ENCODE measurements at regions not wholly inside any gene's neighbourhood (a gene's known extent, or its start where the extent isn't known, plus 50 kb on each side); places are given as distances from the start of the nearest gene placed in this dataset.

DNA sequence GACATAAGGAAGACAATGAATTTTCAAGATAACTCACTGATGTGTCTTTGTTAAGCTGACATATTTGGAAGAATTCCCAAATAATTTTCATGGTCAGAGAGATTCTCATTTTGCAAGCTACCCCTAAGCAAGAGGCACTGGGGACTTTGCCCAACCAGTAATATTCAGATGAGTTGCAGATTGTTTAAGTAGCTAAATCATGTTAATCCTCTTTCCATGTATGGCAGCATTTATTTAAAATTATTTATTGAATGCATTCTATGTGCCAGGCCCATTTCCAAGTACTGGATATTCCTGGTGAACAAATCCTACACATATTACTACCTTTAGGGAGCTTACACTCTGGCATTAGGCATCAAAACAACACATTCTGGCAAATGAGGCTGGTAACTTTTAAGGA, 56.5 kb upstream of the BACH1 start:
- Mint-ChIP-seq H3K36me3 (ENCODE audit: low read depth) (no peaks in the 10 kb centered on the region), H3K9me3 (no peaks in the 10 kb centered on the region), H3K27me3 (no peaks in the 10 kb centered on the region), H3K4me3 (no peak overlapping the region), H3K4me1 (peaks cover 20% of the 10 kb centered on the region), H3K27ac (no peak overlapping the region)
- TF ChIP-seq CTCF (IDR thresholded peaks at IDR 0.05): no peak
- DNase-seq (no peak), ATAC-seq (ENCODE audit: low read depth) (no peak)
- POLR2A ChIA-PET: no interaction called here
- CTCF ChIA-PET: no interaction called here
- intact Hi-C loops (cut with micrococcal nuclease): no loop called here

DNA sequence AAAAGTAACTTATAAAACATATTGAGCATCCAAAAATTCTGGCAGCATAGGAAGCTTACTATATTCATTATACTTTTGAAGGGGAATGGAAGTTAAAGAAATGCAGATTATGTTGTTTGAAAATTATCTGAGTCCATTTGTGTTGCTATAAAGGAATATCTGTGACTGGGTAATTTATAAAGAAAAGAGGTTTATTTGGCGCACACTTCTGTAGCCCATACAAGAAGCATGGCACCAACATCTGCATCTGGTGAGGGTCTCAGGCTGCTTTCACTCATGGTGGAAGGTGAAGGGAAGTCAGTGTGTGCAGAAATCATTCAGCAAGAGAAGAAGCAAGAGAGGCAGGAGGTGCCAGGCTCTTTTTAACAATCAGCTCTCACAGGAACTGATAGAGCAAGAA, 55.5 kb upstream of the BACH1 start:
- no peaks in the 10 kb centered on the region for H3K36me3 Mint-ChIP-seq (ENCODE audit: low read depth)
- H3K27me3 Mint-ChIP-seq: no peaks in the 10 kb centered on the region
- ChIA-PET CTCF (no interaction called here), POLR2A (no interaction called here)
- H3K27ac Mint-ChIP-seq: no peak overlapping the region
- DNase-seq: no peak
- H3K9me3 Mint-ChIP-seq: no peaks in the 10 kb centered on the region
- no peak for TF ChIP-seq CTCF (IDR thresholded peaks at IDR 0.05)
- peaks cover 13% of the 10 kb centered on the region for H3K4me1 Mint-ChIP-seq
- intact Hi-C loops (cut with micrococcal nuclease): no loop called here
- no peak overlapping the region for H3K4me3 Mint-ChIP-seq
- no peak for ATAC-seq (ENCODE audit: low read depth)

DNA sequence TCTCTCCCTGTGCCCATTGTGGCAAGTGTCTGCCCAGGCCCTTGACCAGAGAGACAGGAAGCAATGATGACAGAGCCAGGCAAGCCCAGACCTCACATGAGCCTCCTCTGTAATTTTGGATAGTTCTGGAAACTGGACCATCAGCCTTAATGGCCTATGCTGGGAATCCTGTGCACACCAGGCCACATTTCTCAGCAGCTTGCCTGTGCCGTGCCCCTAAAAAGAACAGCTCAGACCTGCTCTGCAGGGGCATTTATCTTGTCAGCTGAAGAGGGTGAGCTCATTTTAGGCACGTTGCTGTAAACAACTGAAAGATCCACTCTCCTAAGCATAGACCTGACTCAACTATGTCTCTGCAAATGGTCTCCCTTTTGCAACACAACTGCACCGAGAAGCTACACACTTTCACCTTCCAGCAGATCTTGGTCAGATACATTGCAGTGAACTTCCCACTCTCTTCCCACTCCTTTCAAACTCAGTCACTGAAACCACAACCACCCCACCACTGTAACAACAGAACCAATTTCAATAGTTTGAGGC, 53.5 kb upstream of the BACH1 start:
- ATAC-seq (ENCODE audit: low read depth) (no peak), DNase-seq (no peak)
- no peak for TF ChIP-seq CTCF (IDR thresholded peaks at IDR 0.05)
- Mint-ChIP-seq H3K36me3 (ENCODE audit: low read depth) (no peaks in the 10 kb centered on the region), H3K27me3 (no peaks in the 10 kb centered on the region), H3K27ac (no peak overlapping the region), H3K4me1 (peaks cover 6% of the 10 kb centered on the region), H3K4me3 (no peak overlapping the region), H3K9me3 (no peaks in the 10 kb centered on the region)
- intact Hi-C loops (cut with micrococcal nuclease): no loop called here
- CTCF ChIA-PET: interaction anchor here (0.7 to 1.1 kb wide), 2 partner anchors 12 to 131 kb away, joined by 3 read pairs; no protein-coding TSS in a partner anchor
- POLR2A ChIA-PET: interaction anchor here (0.6 to 1.7 kb wide), 2 partner anchors 55 to 70 kb away, joined by 4 to 9 read pairs; no protein-coding TSS in a partner anchor

DNA sequence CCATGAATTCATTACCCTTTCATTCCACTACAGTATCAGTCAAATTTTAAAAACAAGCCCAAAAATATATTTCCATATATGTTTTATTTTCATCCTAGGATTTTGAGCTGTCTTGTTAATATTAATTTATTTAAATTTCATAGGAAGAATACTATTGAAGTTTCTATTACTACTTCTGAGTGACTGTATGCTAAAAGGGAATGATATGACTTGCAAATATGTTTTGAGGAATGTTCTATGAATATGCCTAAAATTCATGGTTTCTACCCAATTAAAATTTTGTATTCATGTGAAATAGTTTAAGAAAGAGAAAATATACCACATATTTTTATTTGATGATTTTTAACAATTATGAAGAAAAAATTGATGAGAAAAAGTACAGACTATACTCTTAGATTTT, 52.9 kb upstream of the BACH1 start:
- intact Hi-C loops (cut with micrococcal nuclease): no loop called here
- H3K9me3 Mint-ChIP-seq: no peaks in the 10 kb centered on the region
- peaks cover 6% of the 10 kb centered on the region for H3K4me1 Mint-ChIP-seq
- ATAC-seq (ENCODE audit: low read depth) (no peak), DNase-seq (no peak)
- POLR2A ChIA-PET: interaction anchor here (1.7 kb wide), 1 partner anchor 54 kb away, joined by 9 read pairs; no protein-coding TSS in a partner anchor
- CTCF ChIA-PET: interaction anchor here (0.7 to 1.1 kb wide), 2 partner anchors 12 to 131 kb away, joined by 3 read pairs; no protein-coding TSS in a partner anchor
- H3K27me3 Mint-ChIP-seq: no peaks in the 10 kb centered on the region
- TF ChIP-seq CTCF (IDR thresholded peaks at IDR 0.05): no peak
- no peak overlapping the region for H3K4me3 Mint-ChIP-seq
- no peak overlapping the region for H3K27ac Mint-ChIP-seq
- H3K36me3 Mint-ChIP-seq (ENCODE audit: low read depth): no peaks in the 10 kb centered on the region

DNA sequence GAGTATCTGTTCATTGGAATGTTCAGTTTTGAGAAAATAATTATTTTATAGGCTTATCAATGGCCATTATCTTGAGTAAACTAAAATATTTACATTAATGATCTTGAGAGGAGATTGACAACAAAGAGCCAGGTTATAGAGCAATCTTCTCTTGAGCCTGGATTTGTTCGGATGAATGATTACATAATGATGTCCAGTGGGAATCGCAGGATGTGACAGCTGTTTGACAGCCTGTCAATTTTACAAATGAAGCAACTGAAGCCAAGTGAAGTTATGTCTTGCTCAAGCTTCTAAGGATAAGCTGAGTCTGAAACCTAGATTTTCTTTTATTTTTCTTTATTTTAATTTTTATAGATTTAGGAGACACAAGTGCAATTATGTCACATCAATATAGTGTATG, 52.1 kb upstream of the BACH1 start:
- DNase-seq: no peak
- no peak overlapping the region for H3K27ac Mint-ChIP-seq
- ATAC-seq (ENCODE audit: low read depth): no peak
- intact Hi-C loops (cut with micrococcal nuclease): no loop called here
- TF ChIP-seq CTCF (IDR thresholded peaks at IDR 0.05): no peak
- ChIA-PET CTCF (no interaction called here), POLR2A (interaction anchor here (0.6 kb wide), 1 partner anchor 112 kb away, joined by 5 read pairs; no protein-coding TSS in a partner anchor)
- H3K36me3 Mint-ChIP-seq (ENCODE audit: low read depth): no peaks in the 10 kb centered on the region
- H3K9me3 Mint-ChIP-seq: no peaks in the 10 kb centered on the region
- peaks cover 6% of the 10 kb centered on the region for H3K4me1 Mint-ChIP-seq
- no peaks in the 10 kb centered on the region for H3K27me3 Mint-ChIP-seq
- no peak overlapping the region for H3K4me3 Mint-ChIP-seq

All from activated B cell treated with CpG ODN at 0.5 μM for 24 hours (primary cell).